LNCAP (cell line): ENCODE measurements at regions not wholly inside any gene's neighbourhood (a gene's known extent, or its start where the extent isn't known, plus 50 kb on each side); places are given as distances from the start of the nearest gene placed in this dataset.

Experiments used
- TF ChIP-seq, protein P1 (sequence below): fragments of 450-650 bp; IDR thresholded peaks from 2 replicates; pipeline ENCODE4 v1.5.1; 2017; ENCODE audit warnings: mild to moderate bottlenecking

DNA sequence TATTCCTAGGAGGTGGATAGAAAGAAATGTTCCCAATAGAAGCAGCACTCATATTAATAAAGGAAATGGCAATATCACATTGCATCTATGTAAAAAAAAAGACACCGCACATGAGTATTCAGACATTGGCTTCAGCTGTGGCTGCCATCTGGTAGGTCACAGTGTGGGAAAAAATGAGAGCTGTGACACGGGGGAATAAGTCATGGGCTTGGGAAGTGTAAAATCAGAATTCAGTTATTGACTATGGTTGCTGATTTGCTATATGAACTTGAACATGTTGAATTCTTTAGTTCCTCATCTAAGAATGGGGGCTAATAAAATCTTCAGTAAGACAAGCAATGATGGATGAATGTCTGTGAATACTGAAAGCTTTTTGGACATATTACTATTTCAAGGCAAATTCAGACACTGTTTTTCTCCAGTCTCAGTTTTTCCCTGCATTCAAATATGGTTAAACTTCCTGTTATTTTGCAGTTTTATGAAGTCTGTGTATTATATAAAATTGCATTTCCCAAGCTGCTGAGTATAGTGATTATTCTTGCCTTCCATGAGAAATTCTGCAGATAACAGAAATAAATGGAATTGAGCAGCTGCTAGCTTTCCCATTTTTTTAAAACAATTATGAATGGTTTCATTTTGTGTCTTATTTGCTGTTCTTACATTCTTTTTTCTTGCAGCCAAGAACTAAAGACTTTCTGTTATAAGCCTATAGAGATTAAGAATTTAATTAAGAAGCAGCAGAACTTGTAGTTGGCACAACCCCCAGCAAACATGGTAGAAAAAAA lies 221.0 kb downstream of the ANKRD50 start:
- TF ChIP-seq, protein P1, sequence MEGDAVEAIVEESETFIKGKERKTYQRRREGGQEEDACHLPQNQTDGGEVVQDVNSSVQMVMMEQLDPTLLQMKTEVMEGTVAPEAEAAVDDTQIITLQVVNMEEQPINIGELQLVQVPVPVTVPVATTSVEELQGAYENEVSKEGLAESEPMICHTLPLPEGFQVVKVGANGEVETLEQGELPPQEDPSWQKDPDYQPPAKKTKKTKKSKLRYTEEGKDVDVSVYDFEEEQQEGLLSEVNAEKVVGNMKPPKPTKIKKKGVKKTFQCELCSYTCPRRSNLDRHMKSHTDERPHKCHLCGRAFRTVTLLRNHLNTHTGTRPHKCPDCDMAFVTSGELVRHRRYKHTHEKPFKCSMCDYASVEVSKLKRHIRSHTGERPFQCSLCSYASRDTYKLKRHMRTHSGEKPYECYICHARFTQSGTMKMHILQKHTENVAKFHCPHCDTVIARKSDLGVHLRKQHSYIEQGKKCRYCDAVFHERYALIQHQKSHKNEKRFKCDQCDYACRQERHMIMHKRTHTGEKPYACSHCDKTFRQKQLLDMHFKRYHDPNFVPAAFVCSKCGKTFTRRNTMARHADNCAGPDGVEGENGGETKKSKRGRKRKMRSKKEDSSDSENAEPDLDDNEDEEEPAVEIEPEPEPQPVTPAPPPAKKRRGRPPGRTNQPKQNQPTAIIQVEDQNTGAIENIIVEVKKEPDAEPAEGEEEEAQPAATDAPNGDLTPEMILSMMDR = no peak

- TF ChIP-seq, protein P1 = no peak
Observed at GRCh38 chr4:124499261-124499660, 213.3 kb downstream of the ANKRD50 start.

DNA sequence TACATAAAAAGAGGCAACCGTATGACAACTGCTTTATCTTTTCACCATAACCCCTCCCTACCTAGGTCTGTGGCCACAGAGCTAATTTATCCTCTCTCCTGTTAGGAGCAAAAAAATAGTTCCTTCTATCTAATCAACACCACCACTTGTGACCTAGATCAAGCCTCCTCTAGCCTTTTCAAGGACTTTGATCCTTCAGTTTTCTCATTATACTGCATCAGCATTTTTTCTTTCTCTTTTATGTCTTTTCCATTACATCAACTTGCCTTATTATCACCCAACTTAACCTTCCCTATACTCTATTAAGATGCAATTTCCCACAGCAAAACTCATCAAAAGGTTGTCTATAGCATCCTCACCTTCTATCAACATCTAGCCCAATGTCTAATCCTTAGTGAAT lies 211.0 kb downstream of the ANKRD50 start:
- TF ChIP-seq, protein P1 = no peak

DNA sequence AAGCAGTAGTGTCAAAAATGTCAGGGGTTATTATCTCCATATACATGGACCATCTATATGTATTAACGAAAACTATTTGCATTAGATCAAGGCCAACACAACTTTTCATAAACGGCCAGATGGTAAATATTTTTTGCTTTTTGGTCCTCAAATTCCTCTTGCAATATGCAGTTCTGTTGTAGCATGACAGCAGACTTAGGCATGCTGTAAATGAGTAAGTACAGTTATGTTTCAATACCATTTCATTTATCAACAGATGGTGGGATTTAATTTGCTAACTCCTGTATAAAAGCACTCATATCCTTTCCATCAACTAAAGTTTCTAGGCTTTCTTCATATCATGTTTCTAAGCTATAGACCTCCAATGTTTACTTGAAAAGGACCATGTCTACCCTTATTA lies 208.1 kb downstream of the ANKRD50 start:
- TF ChIP-seq, protein P1 = no peak

GRCh38 chr4:124505211-124505610 lies 207.3 kb downstream of the ANKRD50 start:
- TF ChIP-seq, protein P1 = no peak

DNA sequence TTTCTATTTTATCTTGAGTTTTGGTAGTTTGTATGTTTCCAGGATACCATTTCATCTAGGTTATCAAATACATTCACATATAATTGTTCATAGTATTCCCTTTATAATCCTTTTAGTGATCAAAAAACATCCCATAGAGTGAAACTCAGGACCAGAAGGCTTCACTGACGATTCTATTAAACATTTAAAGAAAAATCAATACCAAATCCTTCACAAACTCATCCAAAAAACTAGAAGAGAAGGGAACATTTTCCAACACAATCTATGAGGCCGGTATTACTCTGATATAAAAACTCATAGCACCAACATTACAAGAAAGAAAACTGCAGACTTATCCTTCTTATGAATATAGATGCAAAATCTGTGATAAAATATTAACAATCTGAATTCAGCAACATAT lies 203.4 kb downstream of the ANKRD50 start:
- TF ChIP-seq, protein P1 = no peak

DNA sequence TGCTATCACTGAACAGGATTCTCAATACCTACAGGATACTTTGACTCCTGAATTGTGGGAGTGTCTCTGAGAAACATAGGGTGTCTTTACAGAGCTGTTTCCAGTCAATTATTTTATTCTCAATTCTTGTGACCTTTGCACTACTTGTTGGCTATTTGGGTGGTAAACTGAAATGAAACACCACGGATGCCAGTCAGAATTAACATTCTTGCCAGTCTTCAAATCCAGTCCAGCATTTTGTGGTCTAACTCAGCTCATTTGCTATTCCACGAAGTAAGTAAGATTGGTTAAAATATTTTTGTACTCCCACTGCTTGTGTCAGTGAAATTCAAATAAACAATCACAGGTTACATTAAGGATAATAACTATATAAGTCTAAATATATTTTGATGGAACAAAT lies 197.9 kb downstream of the ANKRD50 start:
- TF ChIP-seq, protein P1 = no peak

- TF ChIP-seq, protein P1 = no peak
Observed at GRCh38 chr4:124515591-124515990, 196.9 kb downstream of the ANKRD50 start.
